OCI-LY1 (cell line): ENCODE measurements at regions not wholly inside any gene's neighbourhood (a gene's known extent, or its start where the extent isn't known, plus 50 kb on each side); places are given as distances from the start of the nearest gene placed in this dataset.

Source experiments
- EZH2 ChIP-seq: fragments of 200-600 bp; sonication (generic), shearing (Covaris generic); IDR thresholded peaks from 2 replicates; pipeline ENCODE4 v1.8.0; 2017; ENCODE audit warnings: borderline replicate concordance, mixed run types, mild to moderate bottlenecking, antibody characterized with exemption, low read length, moderate library complexity, mixed read lengths
- TF ChIP-seq, protein P1 (sequence below): fragments of 200-600 bp; sonication (generic), shearing (Covaris generic); IDR thresholded peaks from 2 replicates; pipeline ENCODE4 v1.5.1; 2017; ENCODE audit warnings: mild to moderate bottlenecking, antibody characterized with exemption, low read length, moderate library complexity, mixed read lengths

DNA sequence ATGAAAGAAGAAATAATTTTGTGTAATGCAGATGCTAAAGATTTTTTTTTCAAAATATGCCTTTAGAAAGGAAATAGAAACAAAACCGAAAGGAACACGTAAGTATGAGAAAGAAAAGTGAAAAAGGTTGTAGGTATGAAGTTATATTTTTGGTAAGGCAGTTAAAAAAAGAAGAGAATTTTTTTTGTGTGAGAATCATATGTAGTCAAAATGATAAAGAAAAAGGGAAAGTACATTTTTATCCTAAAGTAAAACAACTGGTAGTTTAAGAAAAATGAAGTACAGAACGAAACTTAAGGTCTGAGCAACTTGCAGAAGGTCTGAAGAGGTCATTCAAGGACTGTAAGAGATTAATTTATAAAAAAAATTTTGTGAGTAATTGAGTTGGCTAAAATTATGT lies 164.0 kb upstream of the TRAM1L1 start:
- TF ChIP-seq, protein P1, sequence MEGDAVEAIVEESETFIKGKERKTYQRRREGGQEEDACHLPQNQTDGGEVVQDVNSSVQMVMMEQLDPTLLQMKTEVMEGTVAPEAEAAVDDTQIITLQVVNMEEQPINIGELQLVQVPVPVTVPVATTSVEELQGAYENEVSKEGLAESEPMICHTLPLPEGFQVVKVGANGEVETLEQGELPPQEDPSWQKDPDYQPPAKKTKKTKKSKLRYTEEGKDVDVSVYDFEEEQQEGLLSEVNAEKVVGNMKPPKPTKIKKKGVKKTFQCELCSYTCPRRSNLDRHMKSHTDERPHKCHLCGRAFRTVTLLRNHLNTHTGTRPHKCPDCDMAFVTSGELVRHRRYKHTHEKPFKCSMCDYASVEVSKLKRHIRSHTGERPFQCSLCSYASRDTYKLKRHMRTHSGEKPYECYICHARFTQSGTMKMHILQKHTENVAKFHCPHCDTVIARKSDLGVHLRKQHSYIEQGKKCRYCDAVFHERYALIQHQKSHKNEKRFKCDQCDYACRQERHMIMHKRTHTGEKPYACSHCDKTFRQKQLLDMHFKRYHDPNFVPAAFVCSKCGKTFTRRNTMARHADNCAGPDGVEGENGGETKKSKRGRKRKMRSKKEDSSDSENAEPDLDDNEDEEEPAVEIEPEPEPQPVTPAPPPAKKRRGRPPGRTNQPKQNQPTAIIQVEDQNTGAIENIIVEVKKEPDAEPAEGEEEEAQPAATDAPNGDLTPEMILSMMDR = no peak
- TF ChIP-seq EZH2 = no peak
